ENCODE measurements at regions not wholly inside any gene's neighbourhood (a gene's known extent, or its start where the extent isn't known, plus 50 kb on each side); places are given as distances from the start of the nearest gene placed in this dataset.

GRCh38 chr20:24780674-24781417 is 168.2 kb upstream of the CST7 start:
- DNase-seq = no peak

DNA sequence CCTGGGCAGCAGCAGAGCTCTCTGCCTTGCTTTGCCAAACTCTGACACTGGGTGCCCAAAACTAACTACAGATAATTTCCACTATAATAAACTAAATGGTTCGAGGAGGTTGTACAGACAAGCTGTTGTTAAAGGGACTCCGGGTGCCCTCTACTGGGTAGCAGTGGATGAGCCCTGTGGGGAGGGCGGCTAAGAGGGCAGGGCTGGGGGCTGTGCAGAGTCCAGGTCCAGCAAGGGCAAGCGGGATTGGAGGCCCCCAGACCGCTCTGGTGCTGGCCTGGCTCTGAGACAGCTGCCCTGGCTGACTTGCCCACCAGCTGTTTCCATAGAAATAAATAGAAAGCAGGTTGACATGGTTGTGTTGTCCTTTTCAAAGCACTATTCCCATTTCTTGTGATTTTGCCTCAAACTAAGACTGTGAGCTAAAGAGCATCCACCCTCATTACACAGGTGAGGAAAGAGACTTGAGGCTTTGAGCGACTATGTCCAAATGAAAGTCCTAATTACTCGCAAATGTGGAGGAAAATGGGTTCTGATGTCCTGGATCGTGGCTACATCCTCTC is 167.6 kb upstream of the CST7 start:
- peak; percentile 47 for DNase-seq

DNA sequence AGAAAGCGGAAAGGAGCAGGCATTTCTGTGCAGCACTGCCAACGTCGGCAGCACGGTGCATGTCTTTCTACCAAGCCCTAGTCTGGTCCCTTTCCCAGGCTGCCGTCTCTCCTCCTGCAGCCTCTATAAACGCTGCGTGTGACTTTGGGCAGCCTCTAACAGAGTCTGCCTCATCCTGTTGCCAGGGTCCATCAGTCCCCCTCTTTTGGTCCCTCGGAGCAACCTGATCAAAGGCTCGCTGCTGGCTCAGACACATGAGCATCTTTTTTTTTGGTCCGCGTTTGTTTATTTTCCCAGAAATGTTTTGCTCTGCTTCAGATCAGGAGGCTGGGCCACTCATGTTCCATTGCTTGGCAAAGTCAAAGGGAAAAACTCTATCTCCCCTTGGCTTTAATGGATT is 166.8 kb upstream of the CST7 start:
- DNase-seq = no peak

DNA sequence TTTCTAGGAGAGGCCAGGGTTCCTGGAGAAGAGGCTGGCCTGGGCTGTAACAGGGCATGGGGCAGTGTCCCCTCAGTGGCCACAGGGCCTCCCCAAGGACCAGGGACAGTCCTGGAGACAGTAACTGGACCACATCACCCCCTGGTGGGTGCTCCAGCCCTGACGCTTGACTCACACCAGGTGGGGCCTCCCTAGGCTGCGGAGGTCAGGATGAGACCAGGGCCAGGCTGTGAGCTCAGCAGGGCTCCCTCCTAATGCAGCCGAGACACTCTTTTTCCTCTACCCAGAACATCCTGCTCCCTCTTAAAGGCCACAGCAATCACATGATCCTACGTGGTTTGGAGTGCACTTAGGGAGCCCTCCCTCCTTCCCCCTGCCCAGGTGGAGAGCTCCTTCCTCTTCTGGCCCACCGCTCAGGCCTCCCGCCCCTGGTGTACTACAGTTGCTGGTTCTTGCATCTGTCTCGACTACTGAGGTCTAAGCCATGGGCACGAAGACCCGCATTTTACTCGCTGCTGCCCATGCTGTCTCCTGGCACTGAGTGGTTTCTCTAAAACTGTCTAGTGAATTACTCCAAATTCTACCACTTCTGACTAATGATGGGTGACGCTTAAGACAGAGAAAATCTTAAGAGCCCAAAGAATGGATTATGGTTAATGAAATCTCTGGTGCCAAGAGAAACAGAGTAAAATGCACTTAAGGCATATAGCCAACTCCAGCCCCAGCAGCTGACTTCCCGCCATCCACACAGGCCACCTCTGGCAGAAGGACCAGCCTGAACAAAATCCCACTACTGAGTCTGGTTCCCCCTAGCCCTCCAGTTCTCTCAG is 166.1 kb upstream of the CST7 start:
- no peak for DNase-seq

GRCh38 chr20:24783631-24784492 is 165.2 kb upstream of the CST7 start:
- no peak for DNase-seq

DNA sequence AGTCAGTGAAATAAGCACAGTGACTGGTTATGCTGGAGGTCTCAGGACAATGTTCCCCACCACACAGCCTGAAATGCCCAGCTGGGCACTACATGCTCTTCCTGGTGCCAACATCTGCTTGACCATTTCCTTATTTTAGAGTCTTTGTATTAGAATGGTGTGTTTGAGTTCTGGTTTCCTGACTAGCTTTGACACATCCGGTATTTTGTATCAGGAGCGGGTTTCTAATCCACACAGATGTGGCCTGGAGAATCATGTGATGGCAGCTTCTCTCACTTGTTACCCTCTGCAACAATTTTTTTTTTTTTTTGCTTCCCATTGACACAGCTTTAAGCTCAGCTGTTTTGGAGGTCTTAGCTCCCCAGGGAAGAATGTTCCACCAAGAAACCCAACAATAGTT is 164.5 kb upstream of the CST7 start:
- no peak for DNase-seq

DNA sequence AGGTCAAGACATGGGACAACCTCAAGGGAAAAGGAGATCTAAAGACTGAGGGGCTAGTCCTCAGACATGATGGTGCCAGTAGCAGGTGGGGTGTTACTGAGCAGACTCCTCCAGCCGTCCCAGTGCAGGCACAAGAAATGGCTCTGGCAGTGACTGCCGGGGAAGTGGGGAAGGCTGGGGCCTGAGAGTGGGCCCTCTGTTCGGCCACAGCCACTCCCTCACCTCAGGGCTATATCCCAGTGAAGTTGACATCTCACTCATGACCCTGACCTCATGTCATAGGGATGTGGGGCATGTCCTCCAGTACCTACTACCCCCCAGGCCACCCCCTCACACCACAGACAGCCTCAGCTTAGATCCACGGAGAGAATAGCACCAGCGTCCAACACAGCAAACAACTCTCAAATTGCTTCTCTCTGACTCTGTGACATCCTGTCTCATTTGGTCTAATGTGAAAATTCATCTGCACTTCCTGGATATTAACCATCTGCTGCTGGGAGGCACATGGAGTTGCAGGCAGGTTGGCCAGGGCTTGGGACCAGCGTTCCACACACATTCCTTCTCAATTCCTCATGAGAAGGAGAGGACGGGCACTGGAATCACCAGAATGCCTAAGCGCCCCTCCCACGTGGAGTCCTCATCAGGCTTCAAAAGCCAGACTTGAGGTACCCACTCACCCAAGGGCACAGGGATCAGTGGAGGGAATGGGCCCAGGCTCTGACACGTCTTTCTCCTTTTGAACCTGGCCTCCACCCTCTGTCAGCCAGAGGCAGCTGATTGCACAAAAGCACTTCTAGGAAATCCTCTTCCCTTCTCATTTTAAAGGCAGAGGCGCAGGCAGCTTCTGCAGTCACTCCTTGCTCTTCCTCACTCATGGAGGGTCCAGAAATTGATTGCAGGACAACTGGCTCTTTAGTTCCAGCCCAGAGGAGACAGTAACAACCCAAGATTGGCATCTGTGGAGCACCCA is 163.6 kb upstream of the CST7 start:
- DNase-seq = peak; percentile 81

GRCh38 chr20:24786111-24786495 is 163.0 kb upstream of the CST7 start:
- no peak for DNase-seq

DNA sequence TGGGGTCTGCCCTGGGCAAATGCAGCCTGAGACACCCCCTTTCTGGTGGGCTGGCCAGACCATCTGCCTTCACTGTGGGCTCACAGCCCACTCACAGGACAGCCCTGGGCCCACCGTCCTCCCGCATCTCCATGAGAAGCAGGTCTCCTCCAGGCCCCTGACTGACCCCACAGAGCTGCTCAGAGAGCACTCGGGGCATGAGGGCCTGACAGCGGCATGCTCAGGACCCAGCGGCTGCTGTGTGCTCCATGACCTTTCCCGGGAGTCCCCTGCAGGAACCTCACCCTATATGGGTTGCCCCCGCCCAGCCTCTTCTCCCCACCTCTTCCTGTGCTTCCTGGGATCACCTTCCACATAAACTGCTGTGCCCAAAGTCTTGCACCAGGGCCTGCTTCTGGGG is 162.4 kb upstream of the CST7 start:
- no peak for DNase-seq

DNA sequence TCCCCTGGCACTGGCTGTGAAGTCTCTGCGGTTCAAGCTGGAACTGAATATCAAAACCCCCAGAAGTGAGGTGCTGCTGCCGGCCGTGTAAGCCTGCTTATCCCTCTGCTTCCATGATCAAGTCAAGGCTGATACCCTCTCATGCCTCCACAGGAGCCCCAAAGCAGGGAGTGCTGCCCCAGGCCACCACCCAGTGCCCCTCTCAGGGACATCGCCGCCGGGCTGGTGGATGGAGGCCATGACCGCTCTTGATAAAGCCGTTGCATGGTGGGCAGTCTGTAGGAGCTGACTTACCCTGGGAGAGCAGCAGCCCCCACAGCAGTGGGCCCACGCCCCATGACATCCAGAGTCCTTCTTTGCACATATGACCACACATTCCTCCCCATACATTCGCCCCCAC is 162.0 kb upstream of the CST7 start:
- DNase-seq = no peak

- DNase-seq = no peak
These were observed 161.4 kb upstream of the CST7 start for GRCh38 chr20:24787621-24788020.

- DNase-seq = no peak
These were observed 159.2 kb upstream of the CST7 start for GRCh38 chr20:24789877-24790276.

- DNase-seq = no peak
These were observed 158.3 kb upstream of the CST7 start for GRCh38 chr20:24790746-24791283.

- DNase-seq = no peak
These were observed 157.1 kb upstream of the CST7 start for GRCh38 chr20:24791953-24792352.

DNA sequence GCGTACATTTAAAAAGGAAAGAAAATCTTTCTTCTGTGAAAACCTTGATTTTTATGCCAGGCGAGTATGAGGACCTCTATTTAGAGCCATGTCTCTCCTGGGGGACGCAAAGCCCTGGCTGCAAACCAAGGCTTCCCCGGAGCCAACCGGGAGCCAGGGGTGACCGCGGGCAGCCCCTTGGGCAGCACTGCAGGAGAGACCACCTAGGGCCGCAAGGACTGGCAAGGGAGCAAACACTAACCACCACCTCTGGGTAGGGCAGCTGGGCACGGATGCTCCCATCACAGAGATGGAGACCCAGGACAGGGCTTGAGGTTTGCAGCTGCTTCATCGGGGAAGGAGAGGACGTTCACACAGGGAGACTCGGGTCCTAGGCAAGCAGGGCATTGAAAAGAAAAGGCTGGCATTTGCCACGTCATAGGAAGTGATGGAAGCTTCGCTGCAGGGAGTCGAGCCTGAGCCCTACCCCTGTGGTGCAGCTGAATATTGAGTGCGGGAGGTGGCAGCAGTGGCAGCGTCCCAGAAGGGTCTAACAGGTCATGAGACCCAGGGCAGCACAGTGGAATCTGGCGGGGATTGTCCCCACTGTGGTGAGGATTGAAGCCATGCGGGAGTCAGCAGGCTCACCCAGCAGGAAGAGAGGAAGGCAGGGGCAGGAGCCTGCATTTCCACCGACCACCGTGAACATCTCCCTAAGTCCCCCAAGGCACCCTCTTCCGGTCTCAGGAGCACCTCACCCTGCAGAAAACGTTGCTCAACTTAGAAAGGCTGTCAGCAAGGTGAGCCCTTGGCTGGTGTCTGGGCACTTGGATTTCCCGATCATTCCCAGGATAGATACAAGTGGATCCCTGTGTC is 156.2 kb upstream of the CST7 start:
- DNase-seq = no peak

DNA sequence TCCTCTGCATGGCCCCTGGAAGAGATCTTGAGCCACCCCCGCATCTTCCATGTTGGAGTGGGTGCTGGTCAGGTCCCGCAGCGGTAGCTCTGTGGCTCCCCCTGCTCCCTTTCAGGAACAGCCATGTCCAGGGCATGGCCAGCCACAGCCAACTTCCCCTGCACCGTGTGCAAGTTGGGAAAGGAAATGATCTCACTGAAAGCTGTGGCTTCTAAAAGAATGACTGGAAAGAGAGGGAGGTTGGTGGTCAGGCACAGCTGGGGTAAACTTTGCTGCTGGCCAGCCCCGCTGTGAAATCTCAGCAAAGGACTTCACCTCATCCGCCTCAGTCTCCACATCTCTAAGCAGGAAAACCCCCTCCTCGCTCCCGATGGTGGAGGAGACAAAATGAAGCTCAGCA is 153.6 kb upstream of the CST7 start:
- DNase-seq = peak; percentile 38

DNA sequence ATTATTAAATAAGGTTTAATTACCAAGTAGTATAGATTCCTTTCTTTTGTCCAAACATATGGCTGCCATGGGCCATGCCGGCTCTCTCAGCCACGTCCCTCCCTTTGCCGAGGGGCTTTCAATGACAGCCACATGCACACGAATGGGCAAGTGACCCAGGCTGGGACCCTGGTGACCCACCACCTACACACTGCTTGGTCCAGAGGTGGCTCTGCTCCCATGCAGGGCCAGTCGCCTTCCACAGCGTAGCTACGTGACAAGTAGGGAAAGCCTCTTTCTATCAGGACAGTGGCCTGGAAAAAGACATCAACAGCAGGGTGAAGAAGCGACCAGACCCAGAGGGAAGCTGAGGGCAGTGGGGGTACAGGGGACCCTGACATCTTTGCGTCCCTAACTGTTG is 152.8 kb upstream of the CST7 start:
- no peak for DNase-seq

DNA sequence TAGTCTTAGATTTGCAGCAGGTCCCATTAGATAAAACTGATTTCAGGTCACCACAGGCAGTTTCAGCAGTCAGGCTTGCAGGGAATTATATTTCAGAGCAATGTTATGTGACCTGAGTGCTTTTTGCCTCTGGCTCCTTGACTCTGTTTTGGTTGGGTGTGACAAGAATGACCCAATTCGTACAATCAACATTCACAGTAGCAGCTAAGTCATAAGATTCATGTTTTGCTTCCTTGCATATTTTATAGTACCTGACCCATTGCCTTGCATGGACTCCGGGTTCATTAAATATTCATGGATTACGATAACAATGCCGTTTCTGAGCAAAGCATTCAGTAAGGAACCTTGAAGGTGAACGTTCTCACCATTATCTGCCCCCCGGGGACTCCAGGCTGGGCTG is 152.0 kb upstream of the CST7 start:
- no peak for DNase-seq

GRCh38 chr20:24797745-24798655 is 151.1 kb upstream of the CST7 start:
- DNase-seq = no peak

Data from fibroblast of upper back skin (primary cell).